Retinal pigment epithelial cell (primary cell): ENCODE measurements at regions not wholly inside any gene's neighbourhood (a gene's known extent, or its start where the extent isn't known, plus 50 kb on each side); places are given as distances from the start of the nearest gene placed in this dataset.
A peak's percentile ranks its signal among the peaks of the same experiment; 100 is the strongest.

Source experiments
- DNase-seq: peaks from one replicate; pipeline ENCODE4 v3.0.0-alpha.2; 2010; ENCODE audit warnings: low read depth
- H3K4me3 ChIP-seq: 2 replicates; pipeline ENCODE4 v1.5.1; 2011; ENCODE audit warnings: mild to moderate bottlenecking, low read length, control low read depth, moderate library complexity
- TF ChIP-seq, protein P1 (sequence below): conservative IDR thresholded peaks from 2 replicates; pipeline ENCODE4 v1.5.1; 2011; ENCODE audit warnings: low read depth, low read length, control low read depth, inconsistent platforms

DNA sequence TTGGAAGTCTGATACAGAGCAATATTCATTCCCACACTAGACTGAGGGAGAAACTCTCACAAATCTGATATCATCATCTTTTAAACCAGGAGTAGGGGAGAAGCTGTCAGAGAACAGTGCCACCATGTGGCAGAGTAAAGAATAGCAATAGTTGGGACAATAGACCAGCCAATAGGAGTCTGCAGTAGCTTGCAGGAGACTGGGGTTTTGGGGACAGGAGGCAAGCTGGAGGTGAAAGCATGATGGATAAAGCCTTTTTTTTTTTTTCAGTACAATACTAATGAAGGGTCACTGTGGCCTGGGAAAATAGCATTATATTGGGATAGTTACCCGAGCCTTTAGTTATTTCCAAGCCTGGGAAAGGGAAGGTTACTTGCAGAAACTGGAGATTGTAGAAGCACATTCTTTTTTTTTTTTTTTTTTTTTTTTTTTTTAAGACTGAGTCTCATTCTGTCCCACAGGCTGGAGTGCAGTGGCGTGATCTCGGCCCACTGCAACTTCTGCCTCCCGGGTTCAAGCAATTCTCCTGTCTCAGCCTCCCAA, 120.7 kb downstream of the S1PR1 start:
- DNase-seq: peak; percentile 22
- TF ChIP-seq, protein P1, sequence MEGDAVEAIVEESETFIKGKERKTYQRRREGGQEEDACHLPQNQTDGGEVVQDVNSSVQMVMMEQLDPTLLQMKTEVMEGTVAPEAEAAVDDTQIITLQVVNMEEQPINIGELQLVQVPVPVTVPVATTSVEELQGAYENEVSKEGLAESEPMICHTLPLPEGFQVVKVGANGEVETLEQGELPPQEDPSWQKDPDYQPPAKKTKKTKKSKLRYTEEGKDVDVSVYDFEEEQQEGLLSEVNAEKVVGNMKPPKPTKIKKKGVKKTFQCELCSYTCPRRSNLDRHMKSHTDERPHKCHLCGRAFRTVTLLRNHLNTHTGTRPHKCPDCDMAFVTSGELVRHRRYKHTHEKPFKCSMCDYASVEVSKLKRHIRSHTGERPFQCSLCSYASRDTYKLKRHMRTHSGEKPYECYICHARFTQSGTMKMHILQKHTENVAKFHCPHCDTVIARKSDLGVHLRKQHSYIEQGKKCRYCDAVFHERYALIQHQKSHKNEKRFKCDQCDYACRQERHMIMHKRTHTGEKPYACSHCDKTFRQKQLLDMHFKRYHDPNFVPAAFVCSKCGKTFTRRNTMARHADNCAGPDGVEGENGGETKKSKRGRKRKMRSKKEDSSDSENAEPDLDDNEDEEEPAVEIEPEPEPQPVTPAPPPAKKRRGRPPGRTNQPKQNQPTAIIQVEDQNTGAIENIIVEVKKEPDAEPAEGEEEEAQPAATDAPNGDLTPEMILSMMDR: peak; percentile 85
- no peak overlapping the region for H3K4me3 ChIP-seq

DNA sequence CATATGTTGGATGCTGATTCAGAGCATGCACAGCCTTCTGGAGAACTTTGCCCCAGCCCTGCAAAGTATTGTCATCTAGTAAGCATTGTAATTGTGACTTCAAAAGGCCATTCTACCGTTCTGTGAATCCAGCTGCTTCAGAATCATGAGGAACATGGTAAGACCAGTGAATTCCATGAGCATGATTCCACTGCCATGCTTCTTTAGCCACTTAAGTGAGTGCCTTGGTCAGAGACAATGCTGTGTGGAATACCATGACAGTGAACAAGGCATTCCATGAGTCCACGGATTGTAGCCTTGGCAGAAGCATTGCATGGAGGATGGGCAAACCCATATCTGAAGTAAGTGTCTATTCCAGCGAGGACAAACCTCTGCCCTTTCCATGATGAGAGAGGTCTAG, 123.7 kb downstream of the S1PR1 start:
- no peak for DNase-seq
- TF ChIP-seq, protein P1: no peak
- H3K4me3 ChIP-seq: no peak overlapping the region

DNA sequence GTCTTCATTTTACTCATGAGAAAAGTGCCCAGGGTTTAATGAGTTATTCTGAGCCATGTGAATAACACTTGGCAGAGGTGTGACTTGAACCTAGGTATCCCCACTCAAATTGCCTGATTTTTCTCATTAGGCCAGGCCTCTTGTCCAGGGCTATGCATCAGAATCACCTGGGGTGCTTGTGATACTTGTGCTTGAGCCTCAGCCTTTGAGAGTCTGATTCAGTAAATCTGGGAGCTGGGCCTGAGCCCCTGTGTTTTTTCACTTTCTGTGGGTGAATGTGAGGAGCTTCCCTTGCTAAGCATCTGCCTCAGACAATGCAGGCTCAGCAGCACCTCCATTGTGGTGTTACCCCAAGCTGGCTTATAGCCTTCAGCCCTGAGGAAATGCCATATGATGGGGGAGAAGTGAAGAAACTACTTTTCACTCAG, 127.1 kb downstream of the S1PR1 start:
- TF ChIP-seq, protein P1: no peak
- no peak overlapping the region for H3K4me3 ChIP-seq
- no peak for DNase-seq

DNA sequence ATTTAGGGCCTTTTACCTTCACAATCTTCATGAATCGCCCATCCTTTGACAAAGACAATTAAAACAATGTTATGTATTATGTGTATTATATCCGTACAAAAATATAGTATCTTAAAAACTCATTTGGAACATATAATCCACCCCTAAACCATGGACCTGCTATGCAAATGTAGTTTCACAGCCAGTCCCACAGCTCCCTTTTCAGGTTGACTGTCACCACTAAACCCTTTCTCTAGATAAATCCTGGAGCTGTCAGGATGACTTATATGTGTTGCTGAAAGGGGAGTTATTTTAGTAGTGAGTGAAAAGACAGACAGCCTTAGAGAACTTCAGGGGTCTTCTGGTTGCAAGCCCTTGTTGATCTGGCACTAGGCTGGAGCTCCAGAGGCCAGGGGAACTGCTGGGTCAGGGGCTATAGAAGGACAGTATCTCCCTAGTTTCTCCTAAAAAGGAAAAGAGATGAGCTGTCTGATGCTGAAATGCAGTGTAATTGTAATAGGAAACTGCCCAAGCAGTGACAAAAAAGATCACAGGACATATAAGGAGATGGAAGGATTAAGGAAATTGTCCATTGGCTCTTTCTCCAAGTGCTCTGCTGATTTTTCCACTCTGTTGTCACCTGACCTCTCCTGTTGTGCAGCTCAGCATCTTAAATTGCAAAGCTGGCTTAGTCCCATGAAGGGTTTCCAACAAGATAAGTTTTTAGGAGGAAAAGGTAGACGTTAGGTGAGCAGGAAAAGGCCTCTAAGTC, 127.7 kb downstream of the S1PR1 start:
- DNase-seq: no peak
- no peak overlapping the region for H3K4me3 ChIP-seq
- TF ChIP-seq, protein P1: no peak

DNA sequence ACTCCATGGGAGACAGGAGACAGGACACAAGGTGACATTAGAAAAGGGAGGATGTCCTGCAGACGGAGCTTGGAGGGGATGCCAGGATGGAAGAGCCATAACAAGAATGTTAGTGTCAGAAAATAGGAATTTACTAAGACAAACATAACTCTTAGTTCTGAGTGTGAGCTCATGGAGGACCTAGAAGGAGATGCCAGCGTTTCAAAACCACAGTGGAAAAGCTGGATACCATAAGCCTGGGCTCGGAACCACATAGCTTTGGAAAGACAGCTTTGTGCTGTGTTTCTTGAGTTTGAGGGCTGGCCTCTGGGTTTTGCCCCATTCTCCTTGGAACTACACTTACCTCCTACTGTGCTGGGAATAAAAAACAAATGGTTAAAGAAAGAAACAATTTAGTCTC, 128.4 kb downstream of the S1PR1 start:
- TF ChIP-seq, protein P1: no peak
- no peak for DNase-seq
- H3K4me3 ChIP-seq: no peak overlapping the region

DNA sequence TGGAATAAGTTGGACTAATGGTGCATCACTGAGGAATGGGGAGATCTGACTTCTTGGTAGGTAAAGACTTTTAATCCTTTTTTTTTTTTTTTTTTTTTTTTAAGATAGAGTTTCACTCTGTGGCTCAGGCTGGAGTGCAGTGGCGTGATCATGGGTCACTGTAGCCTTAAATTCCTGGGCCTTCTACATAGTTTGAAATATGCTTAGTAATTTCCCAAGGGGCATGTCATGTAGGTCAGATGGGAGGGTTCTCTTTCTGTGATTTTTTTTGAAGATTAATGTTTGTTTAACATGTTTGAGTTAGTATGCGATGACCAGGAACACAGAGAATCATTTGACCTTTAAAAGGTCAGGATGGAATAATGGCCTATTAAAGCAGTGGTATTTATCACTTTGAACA, 129.1 kb downstream of the S1PR1 start:
- H3K4me3 ChIP-seq: no peak overlapping the region
- DNase-seq: no peak
- TF ChIP-seq, protein P1: no peak
